Stimulated activated CD8-positive, alpha-beta memory T cell treated with anti-CD3 and anti-CD28 coated beads, Interleukin-7, amount 100 ng/mL, for 24 hours (primary cell): ENCODE measurements at regions not wholly inside any gene's neighbourhood (a gene's known extent, or its start where the extent isn't known, plus 50 kb on each side); places are given as distances from the start of the nearest gene placed in this dataset.

Source experiments
- DNase-seq: peaks from one replicate; pipeline ENCODE4 v3.0.0-alpha.2; 2020; ENCODE audit warnings: low read depth

- no peak for DNase-seq
Measured at GRCh38 chr5:103851091-103851490, 288.5 kb upstream of the NUDT12 start.

GRCh38 chr5:103849934-103850333 lies 287.3 kb upstream of the NUDT12 start:
- DNase-seq: no peak

GRCh38 chr5:103847060-103847459 lies 284.5 kb upstream of the NUDT12 start:
- DNase-seq: no peak

GRCh38 chr5:103842936-103843335 lies 280.3 kb upstream of the NUDT12 start:
- DNase-seq: no peak

- no peak for DNase-seq
Measured at GRCh38 chr5:103840600-103840999, 278.0 kb upstream of the NUDT12 start.

- no peak for DNase-seq
Measured at GRCh38 chr5:103834216-103834615, 271.6 kb upstream of the NUDT12 start.

GRCh38 chr5:103829585-103829984 lies 267.0 kb upstream of the NUDT12 start:
- DNase-seq: no peak

- no peak for DNase-seq
Measured at GRCh38 chr5:103827976-103828375, 265.4 kb upstream of the NUDT12 start.

GRCh38 chr5:103821361-103821760 lies 258.8 kb upstream of the NUDT12 start:
- no peak for DNase-seq

- no peak for DNase-seq
Measured at GRCh38 chr5:103808464-103809106, 246.0 kb upstream of the NUDT12 start.

- no peak for DNase-seq
Measured at GRCh38 chr5:103804711-103805110, 242.1 kb upstream of the NUDT12 start.

GRCh38 chr5:103801681-103802080 lies 239.1 kb upstream of the NUDT12 start:
- no peak for DNase-seq

GRCh38 chr5:103800741-103801495 lies 238.3 kb upstream of the NUDT12 start:
- no peak for DNase-seq

- no peak for DNase-seq
Measured at GRCh38 chr5:103793595-103794182, 231.1 kb upstream of the NUDT12 start.

- DNase-seq: no peak
Measured at GRCh38 chr5:103785569-103785968, 223.0 kb upstream of the NUDT12 start.

- DNase-seq: no peak
Measured at GRCh38 chr5:103783669-103784068, 221.1 kb upstream of the NUDT12 start.

- DNase-seq: no peak
Measured at GRCh38 chr5:103780794-103781193, 218.2 kb upstream of the NUDT12 start.

- DNase-seq: no peak
Measured at GRCh38 chr5:103774721-103775120, 212.1 kb upstream of the NUDT12 start.

GRCh38 chr5:103772248-103772647 lies 209.7 kb upstream of the NUDT12 start:
- DNase-seq: no peak

- no peak for DNase-seq
Measured at GRCh38 chr5:103764403-103764802, 201.8 kb upstream of the NUDT12 start.

GRCh38 chr5:103758996-103759395 lies 196.4 kb upstream of the NUDT12 start:
- no peak for DNase-seq

GRCh38 chr5:103755974-103756373 lies 193.4 kb upstream of the NUDT12 start:
- DNase-seq: no peak

GRCh38 chr5:103745353-103746065 lies 182.9 kb upstream of the NUDT12 start:
- no peak for DNase-seq
